Stimulated activated naive B cell treated with anti-CD40 and anti-IgM and Interleukin-4, amounts not matched to agents 10 μg/mL and 1 μg/mL and 100 μg/mL, for 72 hours (primary cell): ENCODE measurements at regions not wholly inside any gene's neighbourhood (a gene's known extent, or its start where the extent isn't known, plus 50 kb on each side); places are given as distances from the start of the nearest gene placed in this dataset.
A peak's percentile ranks its signal among the peaks of the same experiment; 100 is the strongest.
"Not testable (repeated sequence)": the region's sequence is repeated elsewhere in the genome, so short reads cannot be mapped to it uniquely, and the experiment has no call there.

ENCODE experiments used
- ATAC-seq, 2 donors: fragments of 150-1000 bp; cut with Tn5 transposase; replicated peaks; 2 replicates each; pipeline ENCODE4 v1.10.0; 2021; ENCODE audit warnings: moderate library complexity in 1 of 2
- DNase-seq: peaks from one replicate; pipeline ENCODE4 v3.0.0; 2021
- H3K27ac Mint-ChIP-seq: one replicate; pipeline ENCODE4 v1.8.0; 2022; ENCODE audit warnings: mild to moderate bottlenecking, mixed read lengths
- H3K27me3 Mint-ChIP-seq, 2 donors: one replicate each; pipeline ENCODE4 v1.8.0; 2022; ENCODE audit warnings: mixed read lengths in 2 of 2
- H3K36me3 Mint-ChIP-seq, 2 donors: one replicate each; pipeline ENCODE4 v1.8.0; 2022; ENCODE audit warnings: mixed read lengths in 2 of 2, mild to moderate bottlenecking in 1 of 2
- H3K4me1 Mint-ChIP-seq, 2 donors: one replicate each; pipeline ENCODE4 v1.8.0; 2022; ENCODE audit warnings: mixed read lengths in 2 of 2, mild to moderate bottlenecking in 1 of 2
- H3K4me3 Mint-ChIP-seq, 2 donors: one replicate each; pipeline ENCODE4 v1.8.0; 2022; ENCODE audit warnings: mild to moderate bottlenecking in 2 of 2, mixed read lengths in 2 of 2, moderate library complexity in 1 of 2
- H3K9me3 Mint-ChIP-seq, 2 donors: one replicate each; pipeline ENCODE4 v1.8.0; 2022; ENCODE audit warnings: mixed read lengths in 2 of 2, mild to moderate bottlenecking in 1 of 2

DNA sequence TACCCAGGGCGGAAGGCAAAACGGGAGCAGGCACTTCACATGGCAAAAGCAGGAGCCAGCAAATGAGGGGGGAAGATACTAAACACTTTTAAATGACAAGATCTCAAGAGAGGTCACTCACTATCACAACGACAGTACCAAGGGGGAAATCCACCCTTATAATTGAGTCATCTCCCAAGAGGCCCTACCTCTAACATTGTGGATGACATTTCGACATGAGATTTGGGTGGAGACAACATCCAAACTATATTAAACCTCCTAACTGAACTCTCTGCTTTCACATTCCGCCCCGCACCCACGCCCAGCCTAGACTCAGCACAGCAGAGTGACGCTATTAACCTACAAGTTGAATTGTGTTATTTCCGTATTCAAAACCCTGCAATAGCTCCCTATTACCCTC lies 76.7 kb upstream of the SCAF11 start:
- H3K4me3 Mint-ChIP-seq: no peak overlapping the region
- H3K27me3 Mint-ChIP-seq: no peaks in the 10 kb centered on the region
- no peak overlapping the region for H3K27ac Mint-ChIP-seq

DNA sequence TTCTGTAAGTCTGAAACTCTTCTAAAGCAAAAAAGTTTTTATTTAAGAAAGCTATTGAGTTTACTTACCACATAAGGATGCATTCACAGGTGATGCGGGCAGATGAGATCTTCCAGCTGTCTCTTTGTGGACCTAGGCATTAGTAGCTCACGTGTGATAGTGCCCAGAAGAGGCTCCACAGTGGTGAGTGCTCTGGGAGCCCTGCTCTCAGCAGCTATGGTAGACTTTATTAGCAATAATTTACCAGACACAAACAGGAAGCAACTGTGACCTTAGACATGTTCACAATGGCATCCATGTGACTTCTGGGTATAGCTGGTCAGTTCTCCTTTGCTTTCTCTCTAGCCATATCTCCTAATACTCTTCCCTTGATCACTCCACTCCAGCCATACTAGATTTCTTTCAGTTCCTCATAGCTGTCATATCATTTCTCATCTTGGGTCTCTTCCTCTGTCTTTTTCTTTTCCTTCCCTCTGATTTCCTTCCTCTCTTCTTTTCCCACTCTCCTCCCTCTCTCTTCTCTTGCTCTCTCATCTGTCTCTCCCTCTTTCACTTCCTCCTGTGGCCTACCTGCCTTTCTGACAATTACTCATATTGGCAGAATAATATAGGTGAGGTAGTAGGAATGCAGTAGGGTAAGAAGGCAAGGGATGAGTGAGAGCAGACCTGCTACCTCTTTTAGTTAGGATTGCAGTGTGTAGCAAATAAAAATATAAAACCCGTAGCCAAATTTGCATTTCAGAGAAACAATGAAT lies 75.2 kb upstream of the SCAF11 start:
- DNase-seq (no peak), ATAC-seq (peak; percentile 78 to 84)
- Mint-ChIP-seq H3K27me3 (no peaks in the 10 kb centered on the region), H3K36me3 (no peaks in the 10 kb centered on the region), H3K4me1 (peaks cover 12 to 23% of the 10 kb centered on the region in 2 donors), H3K27ac (no peak overlapping the region), H3K4me3 (no peak overlapping the region), H3K9me3 (peaks cover 0 to 2% of the 10 kb centered on the region in 2 donors)

More for the DNA sequence above, 76.7 kb upstream of the SCAF11 start:
- Mint-ChIP-seq H3K9me3 (peaks cover 0 to 2% of the 10 kb centered on the region in 2 donors), H3K36me3 (no peaks in the 10 kb centered on the region), H3K4me1 (peaks cover 16 to 28% of the 10 kb centered on the region in 2 donors)
- ATAC-seq (peak; percentile 52 to 62), DNase-seq (no peak)

DNA sequence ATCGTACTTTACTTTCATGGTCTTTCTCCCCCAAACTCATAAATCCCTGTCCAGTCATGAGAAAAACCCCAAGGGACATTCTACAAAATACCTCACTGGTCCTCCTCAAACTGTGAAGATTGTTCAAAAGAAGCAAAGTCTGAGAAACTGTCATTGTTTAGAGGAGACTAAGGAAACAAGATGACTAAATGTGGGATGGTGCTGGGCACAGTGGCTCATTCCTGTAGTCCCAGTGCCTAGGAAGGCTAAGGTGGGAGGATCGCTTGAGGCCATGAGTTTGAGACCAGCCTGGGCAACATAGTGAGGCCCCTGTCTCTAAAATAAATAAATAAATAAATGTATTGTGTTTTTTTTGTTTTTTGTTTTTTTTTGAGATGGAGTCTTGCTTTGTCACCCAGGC lies 74.2 kb upstream of the SCAF11 start:
- H3K9me3 Mint-ChIP-seq: peaks cover 2 to 4% of the 10 kb centered on the region in 2 donors
- ATAC-seq (no peak), DNase-seq (no peak)
- H3K27ac Mint-ChIP-seq: no peak overlapping the region
- H3K4me3 Mint-ChIP-seq: no peak overlapping the region
- no peaks in the 10 kb centered on the region for H3K27me3 Mint-ChIP-seq
- H3K4me1 Mint-ChIP-seq: peaks cover 12 to 23% of the 10 kb centered on the region in 2 donors
- H3K36me3 Mint-ChIP-seq: no peaks in the 10 kb centered on the region

DNA sequence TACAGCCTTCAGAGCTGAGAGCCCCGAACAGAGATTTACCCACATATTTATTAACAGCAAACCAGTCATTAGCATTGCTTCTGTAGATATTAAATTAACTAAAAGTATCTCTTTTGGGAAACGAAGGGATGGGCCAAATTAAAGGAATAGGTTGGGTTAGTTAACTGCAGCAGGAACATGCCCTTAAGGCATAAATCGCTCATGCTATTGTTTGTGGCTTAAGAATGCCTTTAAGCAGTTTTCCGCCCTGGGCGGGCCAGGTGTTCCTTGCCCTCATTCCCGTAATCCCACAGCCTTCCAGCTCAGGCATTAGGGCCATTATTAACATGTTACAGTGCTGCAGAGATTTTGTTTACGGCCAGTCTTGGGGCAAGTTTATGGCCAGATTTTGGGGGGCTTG lies 68.3 kb upstream of the SCAF11 start:
- H3K4me1 Mint-ChIP-seq, H3K27ac Mint-ChIP-seq, ATAC-seq, DNase-seq, H3K4me3 Mint-ChIP-seq, H3K27me3 Mint-ChIP-seq: not testable (repeated sequence)
- Mint-ChIP-seq H3K36me3 (peaks cover 3 to 13% of the 10 kb centered on the region in 2 donors), H3K9me3 (peaks cover 16 to 19% of the 10 kb centered on the region in 2 donors)

DNA sequence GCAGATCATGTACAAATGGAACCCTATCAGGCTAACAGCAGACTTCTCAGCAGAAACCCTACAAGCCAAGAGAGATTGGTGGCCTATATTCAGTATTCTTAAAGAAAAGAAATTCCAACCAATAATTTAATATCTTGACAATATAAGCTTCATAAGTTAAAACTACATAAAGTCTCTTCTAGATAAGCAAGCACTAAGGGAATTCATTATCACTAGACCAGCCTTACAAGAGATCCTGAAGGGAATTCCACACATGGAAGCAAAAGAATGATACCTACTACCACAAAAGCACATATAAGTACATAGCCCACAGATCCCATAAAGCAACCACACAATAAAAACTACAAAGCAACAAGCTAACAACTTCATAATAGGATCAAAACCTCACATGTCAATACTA lies 60.4 kb upstream of the SCAF11 start:
- peaks cover 11 to 17% of the 10 kb centered on the region in 2 donors for H3K27me3 Mint-ChIP-seq
- no peak overlapping the region for H3K27ac Mint-ChIP-seq

DNA sequence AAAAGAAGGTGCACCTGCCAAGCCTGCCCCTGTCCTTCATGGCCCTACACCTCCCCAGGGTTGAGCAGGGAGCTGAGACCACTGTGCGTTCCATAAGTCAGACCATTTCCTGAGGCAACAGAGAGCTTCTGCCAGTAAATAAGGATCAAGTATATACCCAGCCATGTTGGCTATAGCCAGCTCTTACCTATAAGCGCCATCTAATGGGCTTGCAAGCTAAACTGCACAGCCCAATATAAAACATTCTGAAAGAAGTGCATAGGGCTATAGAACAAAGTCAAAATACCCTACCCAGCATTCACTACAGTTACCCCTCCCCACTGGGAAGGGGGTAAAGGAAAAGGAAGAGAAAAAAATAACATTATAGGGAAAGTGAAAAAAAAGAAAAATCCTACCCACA lies 59.3 kb upstream of the SCAF11 start:
- no peak for ATAC-seq
- Mint-ChIP-seq H3K27me3 (peaks cover 11 to 17% of the 10 kb centered on the region in 2 donors), H3K36me3 (peaks cover 8 to 16% of the 10 kb centered on the region in 2 donors), H3K4me1 (no peaks in the 10 kb centered on the region), H3K9me3 (peaks cover 40 to 48% of the 10 kb centered on the region in 2 donors), H3K27ac (no peak overlapping the region), H3K4me3 (no peak overlapping the region)
- DNase-seq: no peak

More for the DNA sequence above, 60.4 kb upstream of the SCAF11 start:
- no peaks in the 10 kb centered on the region for H3K4me1 Mint-ChIP-seq
- no peak overlapping the region for H3K4me3 Mint-ChIP-seq
- no peak for ATAC-seq
- DNase-seq: no peak
- H3K36me3 Mint-ChIP-seq: peaks cover 7 to 16% of the 10 kb centered on the region in 2 donors
- H3K9me3 Mint-ChIP-seq: peaks cover 40 to 45% of the 10 kb centered on the region in 2 donors

DNA sequence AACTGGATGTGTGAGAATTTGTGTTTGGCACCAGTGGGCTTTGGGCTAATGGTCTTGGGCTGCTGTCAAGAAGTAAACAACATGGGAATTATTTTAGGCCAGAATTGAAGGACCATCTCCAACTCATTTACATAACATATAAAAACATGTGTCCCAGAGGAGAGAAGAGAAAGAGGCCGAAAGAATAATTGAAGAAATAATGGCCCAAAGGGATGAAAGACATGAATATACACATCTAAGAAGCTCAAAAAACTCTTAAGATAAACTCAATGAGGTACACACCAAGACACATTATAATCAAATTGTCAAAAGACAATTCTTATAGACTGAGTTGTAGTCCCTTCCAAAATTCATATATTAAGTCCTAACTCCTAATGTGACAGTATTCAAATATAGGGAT lies 56.1 kb upstream of the SCAF11 start:
- Mint-ChIP-seq H3K27ac (no peak overlapping the region), H3K4me3 (no peak overlapping the region), H3K27me3 (peaks cover 10 to 11% of the 10 kb centered on the region in 2 donors), H3K4me1 (no peaks in the 10 kb centered on the region), H3K36me3 (peaks cover 6 to 16% of the 10 kb centered on the region in 2 donors), H3K9me3 (peaks cover 37 to 39% of the 10 kb centered on the region in 2 donors)
- ATAC-seq (no peak), DNase-seq (no peak)

DNA sequence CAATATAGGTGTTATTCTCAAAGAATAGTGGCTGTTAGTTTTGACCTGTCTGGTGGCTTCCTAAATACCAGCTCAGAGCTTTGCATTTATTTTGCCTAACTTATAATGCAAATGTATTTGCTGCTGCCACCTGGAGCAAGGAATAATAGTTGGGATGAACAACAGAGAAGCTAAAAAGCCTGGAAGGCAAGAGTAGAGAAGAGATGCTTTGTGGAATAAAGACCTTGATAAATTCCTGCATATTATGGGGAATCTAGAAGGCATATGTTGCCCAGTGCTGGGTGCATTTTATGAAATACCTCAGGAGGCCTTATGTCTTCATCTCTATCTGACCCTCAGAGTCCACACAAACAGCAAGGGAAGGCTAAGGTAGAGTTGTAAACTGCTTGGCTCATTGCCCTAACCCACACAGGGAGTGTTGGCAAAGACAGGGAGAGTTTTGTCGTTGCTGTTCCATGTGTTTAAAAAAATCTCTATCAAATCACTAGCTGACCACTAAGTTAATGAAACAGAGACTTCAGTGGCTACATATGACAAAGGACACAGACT lies 53.7 kb upstream of the SCAF11 start:
- H3K9me3 Mint-ChIP-seq: peaks cover 26 to 27% of the 10 kb centered on the region in 2 donors
- no peak overlapping the region for H3K27ac Mint-ChIP-seq
- peaks cover 12 to 14% of the 10 kb centered on the region in 2 donors for H3K27me3 Mint-ChIP-seq
- no peak for DNase-seq
- no peak for ATAC-seq
- H3K4me3 Mint-ChIP-seq: no peak overlapping the region
- H3K4me1 Mint-ChIP-seq: no peaks in the 10 kb centered on the region
- peaks cover 6 to 11% of the 10 kb centered on the region in 2 donors for H3K36me3 Mint-ChIP-seq
